ENCODE measurements at regions not wholly inside any gene's neighbourhood (a gene's known extent, or its start where the extent isn't known, plus 50 kb on each side); places are given as distances from the start of the nearest gene placed in this dataset.

DNA sequence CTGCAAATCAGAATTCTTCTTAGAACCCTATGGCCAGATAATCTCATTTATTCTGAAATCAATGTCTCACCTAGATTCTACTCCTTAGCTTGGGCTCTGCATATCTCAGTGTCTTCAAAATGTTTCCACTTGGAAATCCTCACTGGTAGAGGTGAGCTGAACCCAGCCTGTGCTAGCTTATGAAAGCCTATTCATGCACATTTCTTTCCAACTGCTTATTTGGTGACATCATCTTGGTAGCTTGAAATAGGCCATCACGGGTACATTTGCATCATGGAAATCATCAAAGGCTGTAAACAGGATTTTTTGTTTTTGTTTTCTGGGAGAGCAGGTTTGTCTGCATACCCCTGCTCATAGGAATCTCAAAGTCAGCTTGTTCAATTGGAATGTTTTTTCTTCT, 130.8 kb downstream of the KCNJ18 start (continued):
- TF ChIP-seq ATOH8 (CRISPR knock-in tag; IDR thresholded peaks at IDR 0.05; ENCODE audit: low read depth): no peak
- TF ChIP-seq KDM5A (IDR thresholded peaks at IDR 0.05): no peak
- TF ChIP-seq ZC3H11A (IDR thresholded peaks at IDR 0.05): no peak

DNA sequence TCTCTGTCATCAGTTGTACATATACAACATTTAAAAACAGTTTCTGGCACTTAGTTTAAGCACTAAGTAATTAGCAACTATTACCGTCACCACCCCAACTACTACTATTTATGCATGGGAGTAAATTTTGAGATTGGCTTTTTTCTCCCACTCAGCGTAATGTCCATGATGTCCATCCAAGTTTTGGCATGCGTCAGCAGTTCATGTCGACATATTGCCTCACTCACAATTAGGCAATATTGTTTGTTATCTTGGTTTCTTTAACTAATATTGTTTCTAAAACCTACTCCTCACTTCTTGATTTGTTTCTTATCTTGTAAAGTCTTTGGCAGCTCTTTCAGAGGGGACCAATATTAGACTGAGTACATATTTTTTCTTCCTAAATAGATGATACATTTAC, 131.3 kb downstream of the KCNJ18 start:
- ATAC-seq (no peak), DNase-seq (ENCODE audit: low read depth in 1 of 2, low spot score in 1 of 2) (no peak), FAIRE-seq (no peak)
- WGBS (ENCODE audit: missing lambda C conversion rate): 29% methylated on average over 4 of the region's 4 CpGs
- CTCF ChIA-PET: no interaction called here
- TF ChIP-seq CTCF (IDR thresholded peaks at IDR 0.05) (no peak), MAFK (IDR thresholded peaks at IDR 0.05; ENCODE audit: partially characterized antibody) (peak; percentile 90)
- POLR2A ChIA-PET: no interaction called here
- no peaks in the 10 kb centered on the region for H3K9me3 ChIP-seq
- no peak overlapping the region for H3K27ac ChIP-seq
- no peaks in the 10 kb centered on the region for H3K4me1 ChIP-seq
- H3K4me3 ChIP-seq: no peak overlapping the region
- H3K4me2 ChIP-seq: no peak overlapping the region

- H3K4me1 ChIP-seq: no peaks in the 10 kb centered on the region
- H3K4me3 ChIP-seq: no peak overlapping the region
- no peak for DNase-seq (ENCODE audit: low read depth in 1 of 2, low spot score in 1 of 2)
- no peak overlapping the region for H3K4me2 ChIP-seq
- CTCF ChIA-PET: no interaction called here
- ATAC-seq: no peak
- 94% methylated on average over 47 of the region's 49 CpGs for WGBS (ENCODE audit: missing lambda C conversion rate)
- TF ChIP-seq POLR2A (IDR thresholded peaks at IDR 0.05; ENCODE audit: low read length): no peak
- TF ChIP-seq RAD21 (conservative IDR thresholded peaks at IDR 0.05 in 1 of 2, IDR thresholded peaks at IDR 0.05 in 1 of 2): no peak
- no peak for TF ChIP-seq NR3C1 (IDR thresholded peaks at IDR 0.05)
- no peak for TF ChIP-seq PHF8 (IDR thresholded peaks at IDR 0.05; ENCODE audit: borderline replicate concordance, low read depth)
- TF ChIP-seq MAX (IDR thresholded peaks at IDR 0.05): no peak
- TF ChIP-seq BCL3 (IDR thresholded peaks at IDR 0.05): no peak
- no peak for TF ChIP-seq ZNF302 (CRISPR knock-in tag; IDR thresholded peaks at IDR 0.05)
- TF ChIP-seq MAZ (IDR thresholded peaks at IDR 0.05; ENCODE audit: borderline replicate concordance, low read depth, low read length): no peak
- no peak for TF ChIP-seq HES2 (IDR thresholded peaks at IDR 0.05)
- TF ChIP-seq ZC3H11A (IDR thresholded peaks at IDR 0.05): no peak
- POLR2A ChIA-PET: no interaction called here
- H3K27ac ChIP-seq: no peak overlapping the region
- no peaks in the 10 kb centered on the region; the same call in 2 of the 3 replicates for H3K9me3 ChIP-seq
- no peak for FAIRE-seq
These were observed 149.5 kb downstream of the KCNJ18 start for GRCh38 chr17:21841839-21842238.

DNA sequence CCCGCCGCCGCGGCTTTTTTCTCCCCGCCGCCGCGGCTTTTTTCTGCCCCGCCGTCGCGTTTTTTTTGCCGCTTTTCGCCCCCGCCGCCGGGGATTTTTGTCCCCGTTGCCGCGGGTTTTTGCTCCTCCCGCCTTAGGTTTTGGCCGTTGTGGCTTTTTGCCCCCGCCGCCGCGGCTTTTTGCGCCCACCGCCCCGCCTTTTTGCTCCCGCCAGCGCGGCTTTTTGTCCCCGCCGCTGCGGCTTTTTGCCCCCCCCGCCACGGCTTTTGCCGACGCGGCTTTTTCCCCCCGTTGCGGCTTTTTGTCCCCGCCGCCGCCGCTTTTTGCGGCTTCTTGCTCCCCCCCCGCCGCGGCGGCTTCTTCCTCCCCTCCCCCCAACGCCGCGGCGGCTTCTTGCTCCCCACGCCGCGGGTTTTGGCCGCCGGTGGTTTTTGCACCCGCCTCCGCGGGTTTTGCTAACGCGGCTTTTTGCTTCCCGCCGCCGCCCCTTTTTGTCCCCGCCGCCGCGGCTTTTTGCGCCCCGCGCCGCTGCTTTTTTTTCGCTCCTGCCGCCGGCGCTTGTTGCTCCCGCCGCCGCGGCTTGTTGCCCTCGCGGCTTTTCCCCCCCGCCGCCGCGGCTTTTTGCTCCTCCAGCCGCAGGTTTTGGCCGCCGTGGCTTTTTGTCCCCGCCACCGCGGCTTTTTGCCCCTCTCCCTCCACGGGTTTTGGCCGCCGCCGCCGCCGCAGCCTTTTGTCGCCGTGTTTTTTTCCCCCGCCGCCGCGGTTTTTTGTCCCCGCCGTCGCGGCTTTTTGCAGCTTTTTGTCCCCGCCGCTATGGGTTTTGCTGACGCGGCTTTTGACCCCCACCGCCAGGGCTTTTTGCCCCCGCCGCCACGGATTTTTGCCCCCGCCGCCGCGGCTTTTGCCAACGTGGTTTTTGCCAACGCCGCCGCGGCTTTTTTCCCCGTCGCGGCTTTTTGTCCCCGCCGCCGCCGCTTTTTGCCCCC, 150.3 kb downstream of the KCNJ18 start:
- ChIA-PET POLR2A (no interaction called here), CTCF (no interaction called here)
- 77% methylated on average over 106 of the region's 136 CpGs for WGBS (ENCODE audit: missing lambda C conversion rate)
- H3K4me3 ChIP-seq: peak overlapping the region; percentile 33; the same call in 2 of the 3 replicates
- peak; percentile 22 for TF ChIP-seq MAFK (IDR thresholded peaks at IDR 0.05; ENCODE audit: partially characterized antibody)
- TF ChIP-seq CBX2 (IDR thresholded peaks at IDR 0.05; ENCODE audit: borderline replicate concordance, low read depth): no peak
- TF ChIP-seq GATA3 (IDR thresholded peaks at IDR 0.05; ENCODE audit: borderline replicate concordance): no peak
- no peak for TF ChIP-seq EHF (CRISPR knock-in tag; IDR thresholded peaks at IDR 0.05)
- H3K4me2 ChIP-seq: peak overlapping the region; percentile 45; the same call in 2 of the 3 replicates
- ATAC-seq (no peak), FAIRE-seq (no peak), DNase-seq (ENCODE audit: low read depth in 1 of 2, low spot score in 1 of 2) (no peak)
- H3K27ac ChIP-seq: no peak overlapping the region
- H3K4me1 ChIP-seq: no peaks in the 10 kb centered on the region
- H3K9me3 ChIP-seq: no peaks in the 10 kb centered on the region; the same call in 2 of the 3 replicates
